GM11168 (cell line): ENCODE measurements at regions not wholly inside any gene's neighbourhood (a gene's known extent, or its start where the extent isn't known, plus 50 kb on each side); places are given as distances from the start of the nearest gene placed in this dataset.

Experiments
- in situ Hi-C: fragments of 300-500 bp; cut with MboI; formaldehyde crosslinking; loops from one replicate; pipeline ENCODE4 v1.12.0; 2022; ENCODE audit warnings: low sequenced_read_pairs; ENCODE audit not compliant: unreplicated experiment

- in situ Hi-C loops = no loop called here
Measured at GRCh38 chr19:30802424-30803013, 430.3 kb downstream of the ZNF536 start.

- in situ Hi-C loops = loop anchor here (25.0 kb wide), 1 partner anchor 1437 kb away; no protein-coding TSS in a partner anchor
Measured at GRCh38 chr19:30799865-30800755, 427.9 kb downstream of the ZNF536 start.

- in situ Hi-C loops = loop anchor here (25.0 kb wide), 1 partner anchor 1442 kb away; no protein-coding TSS in a partner anchor
Measured at GRCh38 chr19:30795727-30796126, 423.5 kb downstream of the ZNF536 start.

GRCh38 chr19:30792561-30793505, 420.6 kb downstream of the ZNF536 start:
- in situ Hi-C loops = loop anchor here (25.0 kb wide), 1 partner anchor 1444 kb away; no protein-coding TSS in a partner anchor

- in situ Hi-C loops = loop anchor here (25.0 kb wide), 1 partner anchor 1446 kb away; no protein-coding TSS in a partner anchor
Measured at GRCh38 chr19:30791088-30791487, 418.9 kb downstream of the ZNF536 start.

- in situ Hi-C loops = loop anchor here (25.0 kb wide), 1 partner anchor 1447 kb away; no protein-coding TSS in a partner anchor
Measured at GRCh38 chr19:30790056-30790680, 418.0 kb downstream of the ZNF536 start.

- in situ Hi-C loops = loop anchor here (25.0 kb wide), 1 partner anchor 1449 kb away; no protein-coding TSS in a partner anchor
Measured at GRCh38 chr19:30788105-30788765, 416.1 kb downstream of the ZNF536 start.

- in situ Hi-C loops = loop anchor here (25.0 kb wide), 1 partner anchor 1452 kb away; no protein-coding TSS in a partner anchor
Measured at GRCh38 chr19:30785458-30786137, 413.4 kb downstream of the ZNF536 start.

GRCh38 chr19:30784850-30785457, 412.8 kb downstream of the ZNF536 start:
- in situ Hi-C loops = loop anchor here (25.0 kb wide), 1 partner anchor 1452 kb away; no protein-coding TSS in a partner anchor

- in situ Hi-C loops = loop anchor here (25.0 kb wide), 1 partner anchor 1453 kb away; no protein-coding TSS in a partner anchor
Measured at GRCh38 chr19:30783936-30784335, 411.8 kb downstream of the ZNF536 start.

- in situ Hi-C loops = loop anchor here (25.0 kb wide), 1 partner anchor 1454 kb away; no protein-coding TSS in a partner anchor
Measured at GRCh38 chr19:30783212-30783611, 411.0 kb downstream of the ZNF536 start.

- in situ Hi-C loops = loop anchor here (25.0 kb wide), 1 partner anchor 1456 kb away; no protein-coding TSS in a partner anchor
Measured at GRCh38 chr19:30781519-30781918, 409.3 kb downstream of the ZNF536 start.

GRCh38 chr19:30781047-30781446, 408.9 kb downstream of the ZNF536 start:
- in situ Hi-C loops = loop anchor here (25.0 kb wide), 1 partner anchor 1456 kb away; no protein-coding TSS in a partner anchor

GRCh38 chr19:30780456-30780855, 408.3 kb downstream of the ZNF536 start:
- in situ Hi-C loops = loop anchor here (25.0 kb wide), 1 partner anchor 1457 kb away; no protein-coding TSS in a partner anchor

GRCh38 chr19:30780032-30780431, 407.8 kb downstream of the ZNF536 start:
- in situ Hi-C loops = loop anchor here (25.0 kb wide), 1 partner anchor 1457 kb away; no protein-coding TSS in a partner anchor

- in situ Hi-C loops = loop anchor here (10.0 to 25.0 kb wide), 2 partner anchors 1384 to 1458 kb away; no protein-coding TSS in a partner anchor
Measured at GRCh38 chr19:30778961-30779715, 407.0 kb downstream of the ZNF536 start.

- in situ Hi-C loops = loop anchor here (10.0 to 25.0 kb wide), 2 partner anchors 1383 to 1459 kb away; no protein-coding TSS in a partner anchor
Measured at GRCh38 chr19:30778061-30778460, 405.9 kb downstream of the ZNF536 start.
